Thoracic aorta (tissue), 2 donors: ENCODE measurements at regions not wholly inside any gene's neighbourhood (a gene's known extent, or its start where the extent isn't known, plus 50 kb on each side); places are given as distances from the start of the nearest gene placed in this dataset.
A peak's percentile ranks its signal among the peaks of the same experiment; 100 is the strongest.

Experiments
- ATAC-seq: fragments of 150-250 bp; one replicate; pipeline ENCODE4 v1.8.0; 2017; ENCODE audit warnings: low read depth; ENCODE audit not compliant: insufficient number of reproducible peaks, low FRiP score
- DNase-seq: peaks from one replicate; pipeline ENCODE4 v3.0.0-alpha.2; 2020; ENCODE audit warnings: low spot score
- H3K27ac ChIP-seq, 2 donors: fragments of 200-600 bp; sonication (generic); 1 replicate in 1 of 2; 2 replicates in 1 of 2; pipeline ENCODE4 v1.5.1; 2016; ENCODE audit warnings: mild to moderate bottlenecking in 2 of 2, moderate library complexity in 2 of 2
- H3K27me3 ChIP-seq: fragments of 200-600 bp; sonication (generic); replicated peaks from 2 replicates; pipeline ENCODE4 v1.6.0; 2016; ENCODE audit warnings: mild to moderate bottlenecking; ENCODE audit not compliant: insufficient read depth
- H3K36me3 ChIP-seq: fragments of 200-600 bp; sonication (generic); one replicate; pipeline ENCODE4 v1.5.1; 2016
- H3K4me1 ChIP-seq, 2 donors: fragments of 200-600 bp; sonication (generic); 1 replicate in 1 of 2; 2 replicates in 1 of 2; pipeline versions ENCODE4 v1.5.1 to v1.6.0; 2016; ENCODE audit warnings: low read depth in 2 of 2, mild to moderate bottlenecking in 1 of 2; ENCODE audit not compliant: control insufficient read depth in 1 of 2
- H3K4me3 ChIP-seq: fragments of 200-600 bp; sonication (generic); 2 replicates; pipeline ENCODE4 v1.5.1; 2016; ENCODE audit warnings: mild to moderate bottlenecking
- H3K9me3 ChIP-seq: fragments of 200-600 bp; sonication (generic); 2 replicates; pipeline ENCODE4 v1.5.1; 2016
- TF ChIP-seq, protein P1 (sequence below): fragments of 200-600 bp; sonication (generic); IDR thresholded peaks from one replicate; pipeline ENCODE4 v1.5.1; 2019; ENCODE audit warnings: antibody characterized with exemption

DNA sequence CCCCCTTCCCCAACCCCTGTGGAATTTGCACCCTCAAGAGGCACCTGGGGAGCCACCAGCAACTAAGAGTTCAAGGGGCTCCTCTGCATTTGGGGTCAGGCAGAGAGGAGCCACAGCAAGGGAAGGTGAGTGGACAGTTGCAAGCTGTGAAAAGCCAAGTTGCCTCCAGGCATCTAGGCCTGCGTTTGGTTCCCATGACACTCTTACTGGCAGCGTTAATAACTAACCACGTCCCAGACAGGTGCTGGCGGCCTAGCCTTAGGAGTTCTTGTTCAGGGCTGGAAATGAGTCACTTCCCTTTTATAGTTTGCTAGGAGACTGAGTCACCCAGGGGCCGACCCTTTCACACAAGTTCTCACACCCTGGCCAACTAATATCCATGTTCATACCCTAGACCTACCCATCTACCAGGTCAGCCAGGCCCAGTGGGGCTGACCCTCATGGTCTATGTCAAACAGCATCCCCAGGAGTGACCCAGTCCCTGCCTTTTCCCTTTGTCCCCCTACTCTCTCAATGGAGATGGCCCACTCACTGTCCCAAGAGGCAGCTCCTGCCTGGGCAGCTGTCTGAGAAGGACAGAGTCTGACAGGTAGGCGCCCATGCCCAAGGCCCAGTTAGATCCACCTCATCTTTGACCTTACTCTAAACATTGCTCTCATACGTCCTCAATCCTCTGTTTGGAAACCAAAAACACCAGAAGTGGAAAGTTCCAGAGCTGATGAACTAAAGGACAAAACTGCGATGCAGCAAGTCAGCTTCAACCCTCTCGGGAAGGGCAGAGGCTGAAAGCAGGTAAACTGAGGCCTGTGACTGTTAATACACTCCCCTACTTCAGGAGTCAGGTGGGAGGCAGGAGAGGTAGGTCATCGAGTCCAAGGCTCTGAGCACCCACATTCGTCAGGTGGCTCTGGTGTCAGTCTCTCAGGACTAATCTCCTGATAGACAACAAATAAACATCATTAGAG, 300.6 kb downstream of the SOX9 start:
- ATAC-seq (no peak), DNase-seq (no peak)

DNA sequence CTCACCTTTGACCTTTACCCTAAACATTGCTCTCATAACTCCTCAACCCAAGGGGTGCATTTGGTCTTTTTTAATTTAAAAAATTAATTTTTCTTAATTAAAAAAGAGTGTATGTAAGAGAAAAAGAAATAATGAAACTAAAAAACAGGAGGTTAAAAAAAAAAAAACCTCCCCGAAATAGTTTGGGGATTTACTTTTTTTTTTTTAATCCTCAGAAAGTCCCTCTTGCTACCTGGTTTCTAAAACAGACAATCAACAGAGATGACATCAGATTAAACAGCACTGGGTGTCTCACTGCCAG, 301.3 kb downstream of the SOX9 start:
- ATAC-seq (no peak), DNase-seq (no peak)
- Histone ChIP-seq H3K4me1 (peaks cover 0 to 24% of the 10 kb centered on the region in 2 donors), H3K4me3 (no peak overlapping the region), H3K9me3 (peaks cover 7% of the 10 kb centered on the region), H3K36me3 (no peaks in the 10 kb centered on the region), H3K27ac (no peak overlapping the region), H3K27me3 (no peaks in the 10 kb centered on the region)
- TF ChIP-seq, protein P1, sequence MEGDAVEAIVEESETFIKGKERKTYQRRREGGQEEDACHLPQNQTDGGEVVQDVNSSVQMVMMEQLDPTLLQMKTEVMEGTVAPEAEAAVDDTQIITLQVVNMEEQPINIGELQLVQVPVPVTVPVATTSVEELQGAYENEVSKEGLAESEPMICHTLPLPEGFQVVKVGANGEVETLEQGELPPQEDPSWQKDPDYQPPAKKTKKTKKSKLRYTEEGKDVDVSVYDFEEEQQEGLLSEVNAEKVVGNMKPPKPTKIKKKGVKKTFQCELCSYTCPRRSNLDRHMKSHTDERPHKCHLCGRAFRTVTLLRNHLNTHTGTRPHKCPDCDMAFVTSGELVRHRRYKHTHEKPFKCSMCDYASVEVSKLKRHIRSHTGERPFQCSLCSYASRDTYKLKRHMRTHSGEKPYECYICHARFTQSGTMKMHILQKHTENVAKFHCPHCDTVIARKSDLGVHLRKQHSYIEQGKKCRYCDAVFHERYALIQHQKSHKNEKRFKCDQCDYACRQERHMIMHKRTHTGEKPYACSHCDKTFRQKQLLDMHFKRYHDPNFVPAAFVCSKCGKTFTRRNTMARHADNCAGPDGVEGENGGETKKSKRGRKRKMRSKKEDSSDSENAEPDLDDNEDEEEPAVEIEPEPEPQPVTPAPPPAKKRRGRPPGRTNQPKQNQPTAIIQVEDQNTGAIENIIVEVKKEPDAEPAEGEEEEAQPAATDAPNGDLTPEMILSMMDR: no peak

More for the DNA sequence above, 300.6 kb downstream of the SOX9 start:
- Histone ChIP-seq H3K9me3 (peaks cover 7% of the 10 kb centered on the region), H3K27me3 (no peaks in the 10 kb centered on the region), H3K36me3 (no peaks in the 10 kb centered on the region), H3K4me3 (no peak overlapping the region), H3K27ac (no peak overlapping the region), H3K4me1 (peaks cover 0 to 24% of the 10 kb centered on the region in 2 donors)
- TF ChIP-seq, protein P1: no peak

DNA sequence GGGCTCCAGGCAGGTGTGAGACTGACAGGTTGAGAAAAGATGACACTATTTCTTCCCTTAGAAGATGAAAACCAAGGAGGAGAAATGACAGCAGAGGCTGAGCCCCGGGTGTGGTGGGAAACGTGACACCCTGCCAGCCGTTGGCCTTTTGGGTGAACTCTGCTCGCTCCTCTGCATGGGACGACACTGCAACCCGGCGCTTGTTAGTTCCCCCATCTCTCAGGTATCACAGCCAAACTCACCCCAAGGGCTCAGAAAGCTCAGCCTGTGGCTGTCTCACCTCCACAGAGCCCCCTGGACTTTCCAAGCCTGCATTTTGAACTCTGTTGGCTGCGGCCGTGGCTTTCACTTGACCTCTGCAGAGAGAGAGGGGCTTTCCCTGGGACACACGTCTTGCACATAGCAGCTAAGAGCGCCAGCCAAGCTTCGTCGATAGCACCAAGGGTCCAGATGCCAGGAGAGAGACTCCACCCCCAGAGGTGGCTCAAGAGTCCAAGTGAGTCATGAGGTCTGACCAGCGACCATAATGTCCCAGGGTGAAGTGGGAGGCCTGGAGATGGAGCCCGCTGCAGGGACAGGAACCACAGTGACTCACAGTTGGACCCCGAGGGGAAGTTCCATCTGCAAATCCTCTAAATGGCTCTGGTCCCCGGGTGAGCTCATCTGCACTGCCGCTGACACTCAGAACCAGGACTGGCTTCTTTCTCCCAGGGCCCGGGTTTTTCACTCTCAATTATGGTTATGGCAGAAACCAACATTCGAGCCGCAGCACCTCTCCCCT, 301.9 kb downstream of the SOX9 start:
- no peak overlapping the region for H3K27ac ChIP-seq
- TF ChIP-seq, protein P1: no peak
- peaks cover 5% of the 10 kb centered on the region for H3K9me3 ChIP-seq
- peaks cover 0 to 24% of the 10 kb centered on the region in 2 donors for H3K4me1 ChIP-seq
- H3K27me3 ChIP-seq: no peaks in the 10 kb centered on the region
- H3K36me3 ChIP-seq: no peaks in the 10 kb centered on the region
- no peak overlapping the region for H3K4me3 ChIP-seq
- DNase-seq (no peak), ATAC-seq (peak; percentile 60)

DNA sequence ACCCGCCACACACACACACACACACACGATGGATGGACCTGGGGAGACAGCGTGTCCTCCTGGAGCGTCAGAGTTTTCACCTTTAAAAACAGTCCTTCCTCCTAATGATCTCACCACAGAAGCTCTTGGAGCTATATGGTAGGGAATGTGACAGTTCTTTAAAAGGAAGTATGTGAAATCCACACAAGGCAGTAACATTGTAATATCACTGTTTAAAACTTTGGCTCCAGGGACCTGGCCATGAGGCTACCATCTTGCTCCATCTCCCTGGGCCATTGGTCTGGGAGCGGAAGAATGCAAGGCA, 302.4 kb downstream of the SOX9 start:
- Histone ChIP-seq H3K27me3 (no peaks in the 10 kb centered on the region), H3K4me1 (peaks cover 0 to 24% of the 10 kb centered on the region in 2 donors), H3K36me3 (no peaks in the 10 kb centered on the region), H3K4me3 (no peak overlapping the region), H3K9me3 (no peaks in the 10 kb centered on the region), H3K27ac (no peak overlapping the region)
- DNase-seq (no peak), ATAC-seq (no peak)
- TF ChIP-seq, protein P1: no peak

DNA sequence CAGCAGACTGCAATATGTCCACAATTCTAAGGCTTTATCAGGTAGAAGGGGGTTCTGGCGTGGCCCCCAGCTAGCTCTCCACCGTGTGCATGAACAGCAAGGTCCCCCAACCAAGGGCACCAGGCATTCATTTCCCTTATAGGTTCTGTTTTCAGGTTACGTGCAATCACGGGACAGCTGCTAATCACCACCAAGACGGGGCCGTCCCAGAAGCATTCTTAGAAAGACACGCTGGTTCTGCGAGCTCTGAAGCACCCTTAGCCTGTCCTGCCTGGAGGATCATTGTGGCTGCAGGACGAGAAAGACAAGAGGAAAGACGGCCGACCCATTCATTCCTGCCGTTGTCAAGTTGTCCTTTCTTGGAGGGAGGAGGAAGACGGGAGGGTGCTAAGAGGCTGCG, 302.9 kb downstream of the SOX9 start:
- Histone ChIP-seq H3K4me1 (peaks cover 0 to 24% of the 10 kb centered on the region in 2 donors), H3K27ac (no peak overlapping the region), H3K27me3 (no peaks in the 10 kb centered on the region), H3K9me3 (no peaks in the 10 kb centered on the region), H3K36me3 (no peaks in the 10 kb centered on the region), H3K4me3 (no peak overlapping the region)
- no peak for DNase-seq
- TF ChIP-seq, protein P1: no peak
- ATAC-seq: no peak
